Dedifferentiated amniotic fluid mesenchymal stem cell (primary cell): ENCODE measurements at regions not wholly inside any gene's neighbourhood (a gene's known extent, or its start where the extent isn't known, plus 50 kb on each side); places are given as distances from the start of the nearest gene placed in this dataset.

ENCODE experiments used
- DNase-seq: peaks from one replicate; pipeline ENCODE4 v3.0.0-alpha.2; 2016; ENCODE audit errors: extremely low spot score

DNA sequence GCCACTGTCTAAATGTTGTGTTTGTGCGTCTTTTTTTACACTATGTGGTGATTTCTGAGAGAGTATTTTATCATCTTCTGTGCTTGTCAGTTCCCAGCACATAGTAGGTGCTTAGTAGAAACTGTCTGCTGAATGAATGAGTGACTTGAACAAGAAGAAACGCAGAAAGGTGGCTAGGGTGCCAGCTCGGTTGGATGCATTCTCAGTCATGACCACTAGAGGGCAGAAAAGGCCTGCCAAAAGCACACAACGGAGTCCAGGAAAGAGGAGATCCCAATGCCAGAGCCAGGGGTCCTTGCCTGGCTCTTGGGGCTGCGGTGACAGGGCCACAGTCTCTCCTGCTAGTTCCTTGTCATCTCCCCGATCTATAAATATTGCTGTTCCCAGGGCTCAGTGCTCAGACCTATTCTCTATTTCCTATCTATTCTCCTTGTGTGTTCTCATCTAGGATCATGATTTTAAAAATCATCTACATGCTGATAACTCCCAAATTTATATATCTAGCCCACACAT lies 57.3 kb upstream of the CCL1 start:
- peak; percentile 56 for DNase-seq

GRCh38 chr17:34416116-34416515 lies 53.1 kb upstream of the CCL1 start:
- DNase-seq: no peak

- no peak for DNase-seq
These were observed 51.3 kb upstream of the CCL1 start for GRCh38 chr17:34414339-34414738.

DNA sequence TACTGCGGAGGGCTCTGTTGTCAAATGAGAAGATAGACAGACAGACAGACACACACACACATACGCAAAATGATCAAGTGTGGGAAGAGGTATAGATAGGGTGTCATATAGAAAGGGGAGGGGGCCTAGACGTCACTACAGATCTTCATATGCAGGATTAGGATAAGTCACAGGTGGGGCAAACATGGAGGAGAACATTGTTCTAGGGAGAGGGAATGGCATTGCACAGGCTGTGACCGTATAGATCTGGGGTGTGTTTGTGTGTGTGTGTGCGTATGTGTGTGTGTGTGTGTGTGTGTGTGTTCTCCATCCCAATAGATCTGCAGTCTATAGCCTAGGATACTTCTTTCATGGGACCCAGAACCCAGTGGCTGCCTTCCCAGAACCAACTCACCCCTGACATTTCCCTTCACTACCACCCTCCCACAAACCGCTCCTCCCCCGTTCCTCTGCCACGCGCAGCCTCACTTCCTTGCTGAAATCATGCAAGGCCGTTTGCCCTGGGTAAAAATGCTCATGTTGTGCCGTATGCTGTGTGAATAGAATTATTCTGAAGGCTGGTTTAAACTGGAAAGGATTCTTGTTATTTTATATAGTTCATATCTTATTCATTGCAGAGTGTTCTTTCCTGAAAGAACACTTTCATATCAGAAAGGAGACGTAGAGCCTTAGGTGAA lies 50.5 kb upstream of the CCL1 start:
- DNase-seq: no peak

GRCh38 chr17:34412965-34413441 lies 50.0 kb upstream of the CCL1 start:
- no peak for DNase-seq
